ENCODE measurements at regions not wholly inside any gene's neighbourhood (a gene's known extent, or its start where the extent isn't known, plus 50 kb on each side); places are given as distances from the start of the nearest gene placed in this dataset.

- TF ChIP-seq CTCF (IDR thresholded peaks at IDR 0.05; ENCODE audit: low read depth, low read length) (no peak), EZH2phosphoT487 (IDR thresholded peaks at IDR 0.05; ENCODE audit: low read depth) (no peak)
These were observed 66.0 kb downstream of the OLIG1 start for GRCh38 chr21:33135925-33136324.
